SK-N-MC (cell line): ENCODE measurements at regions not wholly inside any gene's neighbourhood (a gene's known extent, or its start where the extent isn't known, plus 50 kb on each side); places are given as distances from the start of the nearest gene placed in this dataset.

Source experiments
- DNase-seq: peaks from one replicate; pipeline ENCODE4 v3.0.0-alpha.2; 2011; ENCODE audit warnings: low read depth, low spot score
- H3K27ac ChIP-seq: fragments of 200-600 bp; sonication (generic); 2 replicates; pipeline ENCODE4 v1.5.1; 2016; ENCODE audit warnings: mixed run types
- H3K36me3 ChIP-seq: fragments of 200-600 bp; sonication (generic); 2 replicates; pipeline ENCODE4 v1.6.1; 2017; ENCODE audit warnings: antibody characterized with exemption, low read length, mixed read lengths; ENCODE audit not compliant: insufficient read depth
- H3K4me3 ChIP-seq: fragments of 200-600 bp; sonication (generic); 2 replicates; pipeline ENCODE4 v1.5.1; 2016
- H3K9ac ChIP-seq: fragments of 200-600 bp; sonication (generic); 2 replicates; pipeline ENCODE4 v1.8.0; 2017; ENCODE audit warnings: mixed run types, mixed read lengths; ENCODE audit not compliant: insufficient read length
- H3K9me3 ChIP-seq: fragments of 200-600 bp; sonication (generic); 2 replicates; pipeline ENCODE4 v1.6.1; 2017; ENCODE audit warnings: low read depth, mild to moderate bottlenecking, antibody characterized with exemption, low read length, moderate library complexity, mixed read lengths
- EZH2 ChIP-seq: fragments of 200-600 bp; sonication (generic); IDR thresholded peaks from one replicate; pipeline ENCODE4 v1.6.1; 2017; ENCODE audit warnings: antibody characterized with exemption
- FOXP2 ChIP-seq: optimal IDR thresholded peaks from 2 replicates; pipeline ENCODE3; 2011; ENCODE audit warnings: mild to moderate bottlenecking, moderate library complexity; ENCODE audit not compliant: insufficient read depth; ENCODE audit errors: extremely low read length, control extremely low read depth
- POLR2AphosphoS5 ChIP-seq: IDR thresholded peaks from 2 replicates; pipeline ENCODE4 v1.6.1; 2012; ENCODE audit warnings: mild to moderate bottlenecking, low read depth, low read length, borderline replicate concordance

- Histone ChIP-seq H3K36me3 (no peaks in the 10 kb centered on the region), H3K9ac (no peak overlapping the region), H3K9me3 (0 out of 2 replicates have a peak, but pooled peaks cover 3% of the 10 kb centered on the region), H3K27ac (no peak overlapping the region), H3K4me3 (no peak overlapping the region)
- DNase-seq: no peak
- no peak for TF ChIP-seq FOXP2
- no peak for TF ChIP-seq EZH2
- TF ChIP-seq POLR2AphosphoS5: no peak
Observed at GRCh38 chr7:33824911-33825459, 80.4 kb upstream of the BMPER start.

GRCh38 chr7:33825644-33826043 lies 79.7 kb upstream of the BMPER start:
- Histone ChIP-seq H3K36me3 (no peaks in the 10 kb centered on the region), H3K27ac (no peak overlapping the region), H3K9ac (no peak overlapping the region), H3K4me3 (no peak overlapping the region), H3K9me3 (no peaks in the 10 kb centered on the region)
- TF ChIP-seq FOXP2 (no peak), EZH2 (no peak), POLR2AphosphoS5 (no peak)
- no peak for DNase-seq

GRCh38 chr7:33829536-33829935 lies 75.8 kb upstream of the BMPER start:
- Histone ChIP-seq H3K36me3 (no peaks in the 10 kb centered on the region), H3K4me3 (no peak overlapping the region), H3K27ac (no peak overlapping the region), H3K9me3 (no peaks in the 10 kb centered on the region), H3K9ac (no peak overlapping the region)
- TF ChIP-seq FOXP2 (no peak), POLR2AphosphoS5 (no peak), EZH2 (no peak)
- no peak for DNase-seq

GRCh38 chr7:33831389-33832141 lies 73.8 kb upstream of the BMPER start:
- DNase-seq: no peak
- no peak overlapping the region for H3K9ac ChIP-seq
- no peak for TF ChIP-seq EZH2
- TF ChIP-seq POLR2AphosphoS5: no peak
- TF ChIP-seq FOXP2: no peak
- H3K4me3 ChIP-seq: no peak overlapping the region
- H3K27ac ChIP-seq: no peak overlapping the region
- no peaks in the 10 kb centered on the region for H3K9me3 ChIP-seq
- no peaks in the 10 kb centered on the region for H3K36me3 ChIP-seq

- Histone ChIP-seq H3K36me3 (no peaks in the 10 kb centered on the region), H3K27ac (no peak overlapping the region), H3K4me3 (no peak overlapping the region), H3K9ac (no peak overlapping the region), H3K9me3 (no peaks in the 10 kb centered on the region)
- no peak for TF ChIP-seq EZH2
- no peak for TF ChIP-seq FOXP2
- no peak for TF ChIP-seq POLR2AphosphoS5
- DNase-seq: no peak
Observed at GRCh38 chr7:33832271-33832721, 73.0 kb upstream of the BMPER start.

GRCh38 chr7:33836797-33837355 lies 68.5 kb upstream of the BMPER start:
- DNase-seq: no peak
- H3K27ac ChIP-seq: no peak overlapping the region
- H3K9me3 ChIP-seq: no peaks in the 10 kb centered on the region
- H3K36me3 ChIP-seq: no peaks in the 10 kb centered on the region
- TF ChIP-seq FOXP2: no peak
- no peak for TF ChIP-seq POLR2AphosphoS5
- no peak for TF ChIP-seq EZH2
- H3K4me3 ChIP-seq: no peak overlapping the region
- H3K9ac ChIP-seq: no peak overlapping the region

- Histone ChIP-seq H3K27ac (no peak overlapping the region), H3K4me3 (no peak overlapping the region), H3K36me3 (no peaks in the 10 kb centered on the region), H3K9me3 (no peaks in the 10 kb centered on the region), H3K9ac (no peak overlapping the region)
- TF ChIP-seq FOXP2 (no peak), POLR2AphosphoS5 (no peak), EZH2 (no peak)
- DNase-seq: no peak
Observed at GRCh38 chr7:33837356-33837851, 67.9 kb upstream of the BMPER start.

- Histone ChIP-seq H3K27ac (no peak overlapping the region), H3K36me3 (no peaks in the 10 kb centered on the region), H3K9ac (no peak overlapping the region), H3K9me3 (no peaks in the 10 kb centered on the region), H3K4me3 (no peak overlapping the region)
- DNase-seq: no peak
- TF ChIP-seq EZH2: no peak
- TF ChIP-seq POLR2AphosphoS5: no peak
- TF ChIP-seq FOXP2: no peak
Observed at GRCh38 chr7:33841031-33841430, 64.3 kb upstream of the BMPER start.
